Central memory CD4-positive, alpha-beta T cell (primary cell): ENCODE measurements at regions not wholly inside any gene's neighbourhood (a gene's known extent, or its start where the extent isn't known, plus 50 kb on each side); places are given as distances from the start of the nearest gene placed in this dataset.

ENCODE experiments used
- DNase-seq: peaks from one replicate; pipeline ENCODE4 v3.0.0; 2022

DNA sequence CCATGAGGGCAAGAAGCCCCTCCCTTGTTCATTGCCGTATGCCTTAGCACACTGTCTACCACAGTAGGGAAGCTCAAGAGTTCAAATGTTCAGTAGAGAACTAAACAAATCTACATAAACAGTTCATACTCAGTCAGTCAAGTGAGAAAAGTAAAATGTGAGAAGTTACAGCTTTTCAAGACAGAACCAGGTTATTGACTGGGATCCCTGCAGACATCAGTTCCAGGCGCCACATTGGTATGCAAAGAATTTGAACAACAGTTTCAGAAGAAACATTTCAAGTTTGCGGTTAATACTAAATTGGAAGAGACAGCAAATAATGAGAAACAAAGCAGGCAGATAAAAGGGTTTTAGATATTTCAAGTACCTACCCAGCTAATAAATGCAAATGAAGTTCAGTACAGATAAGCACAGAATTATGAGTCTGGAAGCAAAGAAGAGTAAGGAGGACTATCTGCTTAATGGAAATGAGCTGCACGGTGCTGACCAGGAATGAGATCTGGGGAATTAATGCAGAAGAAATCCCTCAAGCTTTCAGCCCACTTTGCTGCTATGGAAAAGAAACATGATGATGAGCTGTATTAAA lies 246.2 kb downstream of the HACE1 start:
- DNase-seq: no peak

DNA sequence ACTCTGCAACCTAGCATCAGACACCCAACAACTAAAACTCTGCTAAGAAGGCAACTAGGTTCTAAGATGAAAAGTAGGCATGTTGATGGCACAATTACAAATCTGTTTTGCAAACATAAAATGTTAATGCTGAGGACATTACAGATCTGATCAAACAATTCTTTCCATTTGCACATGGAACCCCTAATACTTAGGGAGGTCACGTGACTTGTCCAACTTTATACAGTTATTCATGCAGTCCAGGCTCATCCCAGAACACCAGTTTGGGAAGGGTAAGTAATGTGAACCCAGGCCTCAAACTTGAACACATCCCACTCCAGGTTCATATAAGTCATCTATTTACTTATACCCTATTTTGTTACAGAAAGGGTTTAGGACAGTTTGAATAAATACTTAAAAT lies 247.2 kb downstream of the HACE1 start:
- no peak for DNase-seq

DNA sequence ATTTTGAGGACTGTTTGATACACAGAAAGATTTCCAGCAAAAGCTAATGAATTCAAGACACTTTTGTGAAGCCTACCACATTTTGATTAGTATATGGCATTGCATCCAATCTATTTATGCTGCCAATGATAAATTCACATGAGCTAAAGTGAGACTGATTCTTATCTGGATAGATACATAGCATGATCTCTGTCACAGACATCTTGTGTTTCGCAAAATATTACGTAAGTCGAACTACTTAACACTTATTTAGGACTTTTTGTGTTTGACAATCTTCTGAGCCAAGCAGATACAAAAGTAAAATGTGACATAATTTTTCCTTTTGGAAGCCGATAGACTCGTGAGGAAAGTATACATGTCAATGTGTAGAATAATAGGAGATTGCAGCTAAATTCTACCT lies 251.6 kb downstream of the HACE1 start:
- DNase-seq: no peak

DNA sequence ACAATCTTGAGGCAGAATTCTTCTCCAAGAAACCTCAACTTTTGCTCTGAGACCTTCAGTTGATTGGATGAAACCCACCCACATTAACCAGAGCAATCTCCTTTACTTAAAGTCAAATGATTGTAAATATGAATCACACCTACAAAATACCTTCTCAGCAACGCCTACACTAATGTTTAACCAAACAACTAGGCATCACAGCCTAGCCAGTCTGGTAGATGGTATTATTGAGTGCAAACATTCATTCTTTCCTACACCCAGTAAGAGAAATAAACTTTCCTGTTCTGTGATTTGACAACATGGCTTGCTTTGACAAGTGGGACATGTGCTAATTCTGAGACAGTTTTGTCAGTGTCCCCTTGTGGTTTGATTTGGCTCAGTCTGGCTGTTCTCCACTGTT lies 252.2 kb downstream of the HACE1 start:
- no peak for DNase-seq

DNA sequence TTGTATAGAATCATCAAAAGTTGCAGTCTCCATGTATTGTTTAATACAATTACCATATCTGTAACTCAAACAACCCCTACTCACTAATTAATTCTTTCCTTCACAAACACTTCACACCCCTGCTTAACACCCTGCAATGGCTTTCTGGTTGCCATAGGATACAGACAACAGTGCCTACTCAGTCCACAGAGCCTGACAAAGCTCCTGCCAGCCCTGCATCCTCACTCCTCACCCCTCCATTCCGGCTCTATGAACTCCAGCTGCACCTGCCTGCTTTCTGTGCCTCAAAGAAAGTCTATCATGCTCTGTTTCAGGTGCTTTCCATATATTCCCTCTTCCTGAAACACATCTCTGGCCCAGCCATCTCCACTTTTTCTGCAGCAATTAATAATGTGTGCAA lies 253.4 kb downstream of the HACE1 start:
- no peak for DNase-seq

DNA sequence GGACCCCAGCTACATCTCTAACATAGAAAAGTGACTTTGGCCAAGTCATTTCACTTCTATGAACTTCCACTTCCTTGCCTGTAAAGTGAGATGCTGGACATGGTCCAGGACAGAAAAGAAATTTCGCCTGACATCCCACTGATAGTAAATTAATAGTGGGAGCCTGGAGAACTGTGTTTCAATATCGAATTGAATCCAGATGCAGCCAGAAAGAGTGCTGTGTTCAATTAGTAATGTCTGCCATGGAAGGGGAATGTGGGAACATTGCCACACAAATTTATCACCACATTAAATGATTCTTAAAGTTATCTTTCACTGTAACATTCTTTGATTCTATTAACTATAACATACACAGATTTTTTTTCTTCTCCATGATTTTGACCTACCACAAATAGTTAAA lies 255.0 kb downstream of the HACE1 start:
- DNase-seq: no peak

DNA sequence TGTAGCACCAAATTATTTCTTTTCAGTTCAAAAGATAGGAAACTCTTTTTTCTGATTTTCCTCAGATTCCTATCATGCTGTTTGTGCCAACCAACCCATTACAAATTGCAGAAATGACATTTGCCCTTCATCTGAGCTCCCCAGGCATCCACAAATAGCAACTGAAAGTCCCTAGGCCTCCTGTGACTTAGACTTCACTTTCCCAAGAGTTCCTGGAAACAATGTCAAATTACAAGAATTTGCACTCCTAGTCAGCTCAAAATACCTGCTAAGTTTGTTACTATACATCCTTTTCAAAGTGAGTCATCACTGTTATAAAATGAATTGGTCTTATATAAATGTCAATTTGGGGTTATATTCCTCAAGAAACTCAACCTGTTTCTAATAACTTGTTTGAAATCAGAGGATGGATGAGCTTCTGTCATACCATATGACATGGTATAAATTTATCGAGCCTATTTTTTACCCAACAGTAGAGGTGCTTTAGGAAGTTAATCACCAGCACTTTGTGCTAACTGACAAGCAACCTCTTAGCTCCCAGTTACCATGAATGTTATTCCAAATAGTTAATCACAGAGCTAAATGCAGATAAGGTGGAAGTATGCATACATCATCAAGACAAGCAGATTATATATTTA lies 256.5 kb downstream of the HACE1 start:
- no peak for DNase-seq

DNA sequence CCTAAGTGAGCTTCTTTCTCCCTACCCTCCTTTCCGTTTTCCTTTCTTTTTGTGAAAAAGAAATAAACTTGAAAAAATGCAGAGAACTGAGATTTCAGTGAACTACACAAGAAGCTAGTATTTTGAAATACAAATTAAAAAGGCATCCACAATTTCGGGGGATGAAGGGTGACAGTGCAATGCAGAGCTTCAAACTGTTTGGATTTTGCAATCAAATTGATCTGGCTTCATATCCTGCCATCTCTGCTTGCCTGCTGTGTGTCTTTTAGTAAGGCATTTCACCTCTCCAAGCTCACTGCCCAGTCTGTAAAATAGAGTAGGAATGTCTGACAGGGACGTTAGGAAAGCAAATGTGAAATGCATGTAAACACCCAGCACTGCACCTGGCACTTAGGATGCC lies 258.0 kb downstream of the HACE1 start:
- no peak for DNase-seq

DNA sequence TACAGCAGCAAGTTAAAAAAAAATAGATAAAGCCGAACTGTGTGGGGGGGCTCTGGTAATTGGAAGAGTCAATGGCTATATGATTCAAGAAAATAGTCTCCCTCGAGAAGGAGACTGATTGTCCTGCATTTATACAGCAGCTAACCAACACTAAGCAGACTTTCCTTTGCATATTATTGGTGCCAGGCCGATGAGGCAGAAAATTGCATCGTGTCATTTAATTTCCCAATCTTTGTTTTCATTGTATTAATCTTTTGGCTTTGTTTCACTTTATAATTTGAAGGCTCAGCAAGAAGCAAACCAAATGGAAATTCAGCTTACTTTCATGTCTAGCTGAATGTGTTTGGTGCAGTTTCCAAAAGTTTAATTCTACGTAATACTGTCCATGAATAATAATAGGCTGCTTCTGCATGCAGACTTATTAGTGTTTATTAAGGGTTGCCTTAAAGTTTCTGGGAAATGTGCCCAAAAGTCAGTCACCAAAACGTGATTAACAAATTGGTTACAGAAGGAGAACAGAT lies 258.5 kb downstream of the HACE1 start:
- DNase-seq: no peak

DNA sequence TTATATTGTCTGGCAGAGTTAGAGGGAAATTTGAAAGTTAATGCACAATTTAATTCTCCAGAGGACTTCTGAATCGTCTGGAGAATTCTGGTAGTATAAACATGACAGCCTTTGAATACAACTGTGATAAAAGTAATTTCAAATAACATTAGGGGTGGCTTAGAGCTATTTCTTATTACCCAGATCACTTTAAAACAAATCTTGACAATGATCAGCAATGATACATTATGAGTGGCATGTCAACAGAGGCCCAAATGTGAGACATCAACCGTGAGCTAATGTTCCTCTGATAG lies 259.1 kb downstream of the HACE1 start:
- DNase-seq: no peak

DNA sequence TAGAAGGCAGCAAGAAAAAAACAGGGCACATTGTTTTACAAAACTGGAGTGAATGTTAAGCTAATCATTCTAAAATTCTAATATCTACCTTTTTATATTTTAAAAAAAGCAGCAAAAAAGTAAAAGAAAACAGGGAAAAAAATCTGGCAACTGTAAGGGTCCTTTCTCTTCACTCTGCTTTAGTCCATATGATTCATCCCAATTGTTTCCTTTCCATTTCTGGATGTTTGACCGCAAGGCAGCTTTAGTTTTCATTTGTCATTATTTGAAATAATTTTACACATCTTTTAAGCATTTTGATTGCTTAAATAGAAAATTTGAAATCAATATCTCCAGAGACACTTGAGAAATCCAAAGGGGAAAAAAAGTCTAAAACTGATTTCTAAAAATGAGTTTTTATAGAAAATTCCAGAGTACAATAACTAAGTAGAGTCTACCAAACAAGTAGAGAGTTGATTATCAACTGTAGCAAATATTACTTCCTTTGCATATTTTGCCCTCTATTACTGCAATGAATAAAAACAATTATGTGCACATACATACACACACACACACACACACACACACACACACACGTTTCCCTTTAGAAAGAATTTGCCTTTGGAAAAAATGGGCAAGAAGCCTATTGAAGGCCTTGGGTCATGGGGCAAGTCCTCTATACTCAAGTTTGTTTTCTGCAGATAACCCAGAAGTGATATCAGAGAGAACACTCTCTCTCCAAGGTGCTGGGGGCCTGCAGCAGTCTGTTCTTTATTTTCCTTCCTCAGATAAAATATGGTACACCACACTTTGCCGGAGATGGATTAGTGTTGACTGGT lies 259.7 kb downstream of the HACE1 start:
- DNase-seq: no peak

DNA sequence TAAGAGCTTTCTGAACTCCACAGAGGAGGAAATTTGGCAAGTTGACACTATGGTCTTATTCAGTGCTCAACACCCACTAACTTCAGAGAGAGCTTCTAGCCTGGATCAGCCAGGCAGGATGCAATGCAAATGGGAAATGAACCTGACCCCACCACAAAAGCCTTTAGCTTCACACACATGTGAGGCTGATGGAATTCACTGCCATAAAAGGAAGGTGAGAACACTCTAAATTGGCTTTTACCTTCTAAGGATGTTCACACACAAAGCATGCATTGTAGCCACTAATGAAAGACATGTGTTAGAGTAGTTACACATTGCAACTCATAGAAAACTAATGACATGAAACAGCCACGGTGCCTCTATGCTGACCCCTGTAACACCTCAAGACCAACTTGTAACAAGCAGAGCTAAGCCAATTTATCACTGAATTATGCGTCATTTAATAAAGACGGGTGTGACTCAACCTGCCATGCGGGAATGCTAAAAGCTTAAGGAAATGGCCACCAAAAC lies 262.1 kb downstream of the HACE1 start:
- DNase-seq: no peak

DNA sequence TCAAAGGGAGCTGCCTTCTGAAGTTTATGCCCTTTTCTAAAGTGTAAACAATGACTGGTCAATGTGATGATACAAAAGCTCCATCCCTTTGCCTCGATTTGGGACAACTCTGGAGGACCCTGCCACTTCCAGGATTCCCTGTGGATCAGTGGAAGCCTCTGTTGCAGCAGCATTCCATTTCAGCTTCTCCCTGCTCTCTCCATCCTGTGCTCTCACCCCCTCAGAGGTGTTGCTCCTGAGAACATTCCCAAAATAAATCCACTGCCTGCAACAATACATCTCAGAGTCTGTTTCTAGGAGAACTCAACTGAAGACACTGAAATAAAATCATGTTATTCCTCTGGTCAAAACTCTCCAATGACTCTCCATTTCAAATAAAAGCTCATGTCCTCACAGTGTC lies 263.6 kb downstream of the HACE1 start:
- DNase-seq: no peak

DNA sequence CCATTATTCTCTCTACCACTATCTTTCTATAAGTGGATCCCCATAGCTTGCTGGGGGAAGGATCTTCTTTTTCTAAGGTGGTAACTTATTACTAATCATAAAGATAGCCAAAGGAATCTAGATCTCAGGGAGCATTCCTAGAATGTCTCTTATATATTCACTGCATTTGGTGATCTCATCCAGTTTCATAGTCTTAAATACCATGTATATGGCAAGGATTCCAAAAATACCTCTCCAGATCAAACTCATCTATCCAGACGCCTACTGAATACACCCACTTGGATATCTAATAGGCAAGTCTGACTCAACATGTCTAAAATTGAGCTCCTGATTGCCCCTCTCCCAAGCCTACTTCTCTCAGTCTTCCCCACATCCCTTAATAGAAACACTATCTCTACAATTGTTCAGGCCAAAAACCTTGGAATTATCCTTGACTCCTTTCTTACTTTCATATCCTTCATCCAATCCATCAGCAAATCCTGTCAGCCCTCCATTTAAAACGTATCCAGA lies 264.4 kb downstream of the HACE1 start:
- no peak for DNase-seq

DNA sequence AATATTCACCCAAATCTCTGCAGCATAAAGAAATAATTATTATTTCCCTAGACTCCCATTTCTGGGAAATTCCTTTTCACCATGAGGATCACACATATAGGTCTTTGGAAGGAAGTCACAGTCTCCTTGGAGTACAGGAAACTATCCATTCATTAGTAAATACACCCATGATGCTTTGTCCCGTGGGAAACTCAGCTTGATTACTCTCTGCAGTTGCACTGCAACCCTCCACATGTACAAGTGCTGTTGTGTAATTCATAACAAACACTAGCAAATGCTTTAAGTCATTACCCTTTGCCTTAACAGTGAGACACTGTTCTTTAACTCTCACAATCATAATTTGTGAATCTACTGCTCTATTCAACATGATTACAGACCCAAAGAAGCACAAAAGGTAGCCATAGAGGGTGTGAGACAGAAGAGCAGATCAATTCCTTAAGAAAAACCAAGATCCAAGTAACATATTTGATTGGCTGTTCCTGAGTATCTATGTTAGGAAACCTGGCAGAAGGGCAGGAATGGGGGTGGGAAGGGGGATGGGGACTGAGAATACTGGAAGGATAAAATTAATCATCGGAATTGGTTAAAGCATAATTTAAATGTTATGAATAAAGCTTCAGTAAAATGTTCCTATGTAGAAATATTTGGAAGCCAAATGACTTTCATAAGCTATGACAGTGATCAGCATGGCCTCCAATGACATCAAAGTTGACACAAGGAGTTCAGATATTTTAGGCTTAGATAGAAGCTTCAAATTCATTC lies 268.0 kb downstream of the HACE1 start:
- DNase-seq: no peak

DNA sequence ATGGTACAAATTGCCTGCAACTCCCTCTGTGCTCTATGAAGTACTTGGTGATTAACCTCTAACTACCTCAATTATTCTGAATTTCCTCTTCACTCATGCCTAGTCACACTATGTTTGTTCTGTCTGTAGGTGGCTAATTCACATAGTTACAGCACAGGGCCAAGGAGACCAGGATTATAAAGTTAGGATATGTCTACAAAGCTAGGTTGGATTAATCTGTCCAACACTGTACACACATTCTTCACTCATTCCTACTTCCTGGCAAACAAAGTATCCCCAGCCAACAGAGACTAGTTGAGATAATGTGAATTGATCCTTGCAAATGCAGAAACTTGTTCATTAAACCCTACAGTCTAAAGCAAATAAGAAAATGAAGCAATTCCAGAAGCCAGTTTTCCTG lies 269.8 kb downstream of the HACE1 start:
- no peak for DNase-seq

DNA sequence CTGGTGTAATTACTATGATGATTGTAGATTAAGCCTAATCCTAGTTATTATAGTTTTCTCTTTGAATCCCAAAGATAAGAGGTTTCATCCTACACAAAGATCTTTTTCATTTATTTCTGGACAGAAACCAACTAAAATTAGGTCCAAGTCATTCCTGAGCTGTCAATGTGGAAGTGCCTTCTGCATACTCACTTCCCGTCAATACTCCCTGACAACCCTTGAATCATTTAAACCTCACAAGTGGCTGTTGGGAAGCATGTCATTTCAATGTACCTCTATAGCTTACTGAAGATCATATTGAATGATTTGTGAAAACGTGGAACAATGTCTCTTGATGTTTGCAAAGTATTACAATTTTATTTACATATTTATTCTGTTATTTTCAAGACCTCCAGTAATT lies 274.1 kb downstream of the HACE1 start:
- no peak for DNase-seq

DNA sequence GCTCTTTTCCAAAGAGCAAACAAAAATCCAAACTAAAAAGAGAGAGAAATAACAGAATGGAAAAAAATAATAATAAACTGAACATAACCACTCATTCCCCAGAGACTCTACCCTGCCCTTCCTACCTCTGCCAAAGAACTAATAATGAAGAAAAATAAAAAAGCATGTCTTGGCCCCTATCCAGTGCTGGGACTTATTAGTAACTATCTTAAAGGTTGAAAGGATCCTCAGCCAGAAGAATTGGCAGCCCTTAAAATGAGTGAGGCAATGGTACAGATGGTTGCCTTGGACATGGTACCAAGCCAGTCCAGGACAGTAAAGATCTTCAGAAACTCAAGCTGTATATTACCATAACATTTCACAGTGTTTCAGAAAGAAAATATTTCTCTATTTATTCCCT lies 279.3 kb downstream of the HACE1 start:
- no peak for DNase-seq

DNA sequence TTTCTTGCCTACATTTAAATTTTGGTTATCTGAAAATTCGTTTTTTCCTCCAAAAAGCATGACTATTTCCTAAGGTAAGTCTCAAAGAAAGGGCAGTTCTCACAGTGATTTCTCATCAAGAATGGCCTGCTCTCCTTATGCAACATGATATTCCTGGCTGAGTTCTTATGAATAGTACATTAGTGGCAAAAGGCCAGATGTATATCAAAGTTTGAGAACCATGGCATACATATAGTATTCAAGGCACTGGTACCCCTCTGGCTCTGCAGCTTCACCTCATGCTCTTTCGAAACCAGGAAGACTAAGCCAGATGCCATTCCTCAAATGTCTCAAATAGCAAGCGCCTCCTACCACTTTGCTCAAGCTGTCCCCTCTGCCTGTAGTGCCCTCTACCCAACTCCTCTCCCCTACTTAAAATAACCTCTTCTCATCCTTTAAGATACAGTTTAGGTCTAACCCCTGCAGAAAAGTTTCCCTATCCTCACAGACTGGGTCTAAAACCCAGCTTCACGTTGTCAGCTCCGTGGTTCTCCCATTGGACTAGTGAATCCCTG lies 280.3 kb downstream of the HACE1 start:
- DNase-seq: no peak

DNA sequence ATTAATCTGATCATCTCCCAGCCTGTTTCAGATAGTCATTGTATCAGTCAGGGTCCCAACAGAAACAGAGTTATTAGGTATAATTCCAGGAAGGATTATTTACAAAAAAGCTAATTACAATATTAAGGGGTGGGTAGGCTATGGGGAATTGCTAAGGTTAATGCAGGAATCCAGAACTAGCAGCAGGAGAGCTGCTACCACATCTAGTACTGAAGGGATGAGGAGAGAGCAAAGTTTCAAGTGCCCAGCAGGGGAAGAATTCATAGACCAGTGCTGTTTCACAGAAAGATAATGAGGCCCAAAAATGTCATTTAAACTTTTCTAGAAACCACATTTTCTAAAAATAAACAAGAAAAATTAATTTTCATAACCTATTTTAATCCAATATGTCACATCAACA lies 284.2 kb downstream of the HACE1 start:
- DNase-seq: no peak

DNA sequence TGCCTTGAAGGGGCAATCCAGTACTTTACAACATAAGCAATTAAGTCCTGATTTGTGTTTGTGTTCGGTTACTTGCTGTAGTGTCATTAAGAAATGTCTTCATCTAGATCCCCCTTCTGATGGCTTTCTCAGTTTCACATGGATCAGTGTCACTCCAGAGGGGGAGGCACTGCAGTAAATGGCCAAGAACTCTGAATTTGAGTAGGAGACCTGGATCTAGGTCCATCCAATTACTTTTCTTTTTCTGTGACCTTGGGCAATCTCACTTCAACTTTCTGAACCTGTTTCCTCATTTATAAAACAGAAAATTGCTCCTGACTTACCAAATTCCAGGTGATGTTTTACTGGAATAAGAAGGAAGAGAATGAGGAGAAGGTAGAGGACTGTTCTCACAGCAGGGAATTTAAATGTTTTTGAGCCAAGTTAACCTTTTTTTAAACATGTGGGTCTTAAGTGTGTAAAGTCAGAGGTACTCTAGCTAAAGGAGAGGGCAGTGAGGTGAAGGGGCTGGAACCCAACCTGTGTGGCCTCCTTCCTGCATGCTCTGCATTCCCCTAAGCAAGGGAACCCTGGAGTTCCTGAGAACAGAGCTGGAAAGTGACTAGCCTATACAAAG lies 285.5 kb downstream of the HACE1 start:
- no peak for DNase-seq

DNA sequence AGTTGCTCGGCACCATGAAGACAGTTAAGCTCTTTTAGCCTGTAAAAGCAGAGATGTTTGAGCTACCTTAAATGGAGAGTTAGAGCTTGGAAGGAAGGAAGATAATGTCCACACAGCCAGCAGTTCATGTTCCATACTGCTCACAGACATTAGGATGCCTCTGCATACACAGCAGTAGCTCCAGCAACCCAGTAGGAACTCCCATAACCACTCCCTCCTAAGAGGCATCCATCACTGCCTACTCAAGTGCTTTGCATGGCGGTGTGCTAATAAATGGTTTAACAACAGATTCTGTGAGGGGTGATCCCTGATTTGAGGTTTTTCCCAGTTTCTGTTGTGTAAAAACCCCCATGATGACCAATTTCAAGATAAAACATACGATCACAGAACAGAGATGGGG lies 286.4 kb downstream of the HACE1 start:
- DNase-seq: no peak
